HG03060 (cell line): ENCODE measurements at regions not wholly inside any gene's neighbourhood (a gene's known extent, or its start where the extent isn't known, plus 50 kb on each side); places are given as distances from the start of the nearest gene placed in this dataset.
"Not testable (repeated sequence)": the region's sequence is repeated elsewhere in the genome, so short reads cannot be mapped to it uniquely, and the experiment has no call there.

Source experiments
- ATAC-seq: cut with Tn5 transposase; IDR thresholded peaks from one replicate; pipeline ENCODE4 v1.9.1; 2021; ENCODE audit warnings: low read depth, moderate number of reproducible peaks; ENCODE audit not compliant: unreplicated experiment

DNA sequence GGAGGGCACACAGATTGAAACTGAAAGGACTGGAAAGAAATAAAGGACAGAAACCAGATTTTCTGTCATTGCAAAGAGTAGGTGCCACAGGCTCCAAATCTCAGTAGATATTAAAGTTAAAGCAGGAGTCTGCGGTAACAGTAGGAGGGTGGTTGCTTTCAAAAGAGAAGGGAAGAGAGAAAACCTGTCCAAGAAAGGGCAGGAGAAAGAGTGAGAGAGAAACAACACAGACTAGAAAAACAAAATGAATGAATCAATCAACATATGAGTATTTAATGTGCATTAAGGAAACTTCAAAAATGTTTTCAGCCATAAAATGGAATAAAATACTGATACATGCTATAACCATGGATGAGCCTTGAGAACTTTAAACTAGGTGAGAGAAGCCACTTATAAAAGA, 143.1 kb upstream of the CTAGE1 start:
- no peak for ATAC-seq

DNA sequence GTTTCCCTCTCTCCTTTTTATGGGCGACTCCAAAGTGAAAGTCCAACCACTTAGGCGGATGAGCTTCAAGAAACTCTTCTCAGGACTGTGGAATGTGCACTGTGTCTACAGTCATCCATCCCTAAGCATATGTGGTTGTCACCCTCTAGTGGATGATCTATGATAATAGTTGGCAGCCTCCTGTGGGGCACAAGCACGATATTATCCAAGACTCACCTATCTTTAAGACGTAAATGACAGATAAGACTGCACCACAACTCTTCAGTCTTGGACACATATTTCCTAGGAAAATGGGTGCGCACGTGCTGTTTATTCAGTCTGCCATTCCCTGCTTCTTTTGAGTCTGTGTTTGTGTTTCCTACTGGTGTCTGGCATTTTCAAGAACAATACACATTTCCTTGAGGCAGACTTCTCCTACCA, 145.5 kb upstream of the CTAGE1 start:
- no peak for ATAC-seq

DNA sequence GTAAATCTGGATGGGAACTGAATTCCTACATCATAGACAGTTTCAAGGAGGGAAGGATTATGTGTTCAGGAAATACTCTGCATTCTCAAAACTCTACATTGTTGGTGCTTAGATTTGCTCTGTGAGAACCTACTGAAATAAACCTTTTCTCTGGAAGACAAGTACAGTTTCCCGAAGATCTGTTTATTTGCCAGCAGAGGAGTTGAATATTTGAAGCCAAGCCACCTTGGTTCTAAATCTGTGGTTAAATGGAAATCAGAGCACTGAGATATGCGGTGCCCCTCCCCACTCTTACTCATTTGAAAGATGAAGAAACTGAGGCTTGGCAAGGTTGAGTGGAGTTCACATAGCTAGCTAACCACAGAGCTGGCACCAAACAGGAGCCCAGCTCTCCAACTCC, 146.3 kb upstream of the CTAGE1 start:
- ATAC-seq = no peak

DNA sequence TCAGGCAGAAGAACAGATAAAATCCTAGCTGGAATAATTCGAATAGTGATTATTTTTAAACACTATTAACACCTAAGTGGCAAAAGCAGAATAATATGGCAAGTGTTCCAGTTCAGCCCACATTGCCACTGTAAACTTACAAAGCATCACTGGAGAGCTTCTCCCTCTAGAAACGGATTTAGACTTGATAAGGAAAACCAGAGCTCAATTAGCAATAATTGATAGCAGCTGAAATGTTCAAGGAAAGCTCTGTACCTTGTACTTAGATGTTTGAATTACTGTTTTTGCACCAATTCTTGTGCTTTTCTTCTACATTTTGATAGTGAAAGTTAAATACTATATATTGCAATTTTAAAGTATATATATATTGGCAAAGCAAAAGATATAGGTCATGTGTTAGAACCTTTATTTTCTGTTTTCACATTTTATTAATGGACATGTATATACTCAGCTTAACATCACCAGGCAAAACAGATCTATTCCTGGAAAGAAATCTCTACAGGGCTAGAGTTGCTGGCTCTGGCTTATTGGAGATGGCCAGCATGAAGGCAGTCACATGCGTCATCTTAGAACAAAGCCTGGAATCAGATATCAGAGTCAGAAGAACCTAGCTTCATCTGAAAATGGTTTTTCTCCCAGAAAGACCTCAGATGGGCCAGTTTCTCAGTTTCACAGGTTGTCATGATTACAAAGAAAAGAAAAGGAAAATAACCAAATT, 149.1 kb upstream of the CTAGE1 start:
- no peak for ATAC-seq

DNA sequence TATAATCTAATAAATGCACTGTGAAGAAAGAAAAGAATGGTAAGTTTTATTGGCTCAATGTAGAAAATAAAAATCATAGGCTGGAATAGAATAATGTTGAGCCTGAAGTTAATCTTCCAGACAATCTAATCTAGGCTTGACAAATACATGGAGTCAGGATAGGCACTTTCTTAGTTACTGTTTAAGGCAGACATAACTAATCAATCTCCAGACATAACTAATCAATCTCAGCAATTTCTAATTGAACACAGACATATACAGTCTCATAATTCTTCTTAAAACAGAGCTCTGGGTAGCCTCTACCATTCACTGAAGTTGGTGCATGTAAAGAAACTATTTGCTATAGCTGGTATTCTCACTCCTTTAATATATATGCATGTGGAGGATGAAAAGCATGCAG, 150.1 kb upstream of the CTAGE1 start:
- ATAC-seq = no peak

DNA sequence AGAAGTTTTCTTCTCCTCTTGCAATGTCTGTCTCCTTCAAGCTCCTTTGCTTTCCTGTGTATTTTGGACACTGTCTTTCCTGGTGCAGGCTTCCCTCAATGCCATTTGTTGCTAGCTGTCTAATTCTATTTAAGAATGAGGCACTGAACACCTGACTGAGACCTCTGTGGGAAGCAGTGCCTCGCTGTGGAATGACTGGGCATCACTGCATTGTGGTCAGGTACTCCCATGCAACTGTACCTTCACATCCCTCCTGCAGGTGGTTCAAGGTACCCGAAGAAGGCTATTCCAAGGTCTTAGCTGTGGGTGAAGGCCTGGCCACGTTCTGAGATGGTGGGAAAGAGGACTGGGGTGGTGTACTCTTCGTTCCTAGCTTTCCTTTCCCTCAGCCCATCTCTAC, 152.8 kb upstream of the CTAGE1 start:
- no peak for ATAC-seq

DNA sequence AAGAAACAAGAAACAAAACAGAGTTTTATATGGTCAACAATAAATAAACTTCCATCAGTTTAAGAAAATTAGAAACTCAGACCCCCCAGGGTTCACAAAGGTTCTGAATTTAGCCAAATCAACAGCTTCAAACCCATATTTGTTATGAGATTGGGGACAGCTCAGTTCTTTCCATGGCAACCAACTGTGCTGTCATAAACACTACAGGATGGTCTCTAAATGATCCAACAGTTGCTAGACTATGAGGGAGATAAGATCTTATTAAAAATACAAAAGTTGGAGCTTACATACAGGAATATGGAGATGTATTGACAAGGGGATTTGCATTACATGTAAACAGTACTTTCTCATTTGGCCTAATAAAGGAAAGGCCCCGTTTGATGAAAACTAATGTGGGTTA, 154.6 kb upstream of the CTAGE1 start:
- ATAC-seq = no peak

DNA sequence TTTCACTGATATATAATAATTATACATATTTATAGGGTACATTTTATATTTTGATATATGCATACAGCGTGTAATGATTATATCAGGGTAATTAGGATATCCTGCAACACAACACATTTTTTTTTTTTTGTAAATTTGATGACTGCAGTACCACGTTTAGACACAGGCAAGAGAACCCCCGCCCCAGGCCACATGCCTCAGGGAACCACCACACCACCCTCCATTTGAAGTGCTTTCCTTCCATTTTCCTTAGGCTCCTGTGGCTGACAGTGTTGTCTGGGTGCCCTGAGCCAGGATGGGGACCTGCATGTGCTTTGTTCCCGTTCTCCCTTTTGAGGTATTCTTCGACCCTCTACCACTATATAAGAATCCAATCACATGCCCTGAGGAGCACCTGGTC, 161.6 kb upstream of the CTAGE1 start:
- no peak for ATAC-seq

DNA sequence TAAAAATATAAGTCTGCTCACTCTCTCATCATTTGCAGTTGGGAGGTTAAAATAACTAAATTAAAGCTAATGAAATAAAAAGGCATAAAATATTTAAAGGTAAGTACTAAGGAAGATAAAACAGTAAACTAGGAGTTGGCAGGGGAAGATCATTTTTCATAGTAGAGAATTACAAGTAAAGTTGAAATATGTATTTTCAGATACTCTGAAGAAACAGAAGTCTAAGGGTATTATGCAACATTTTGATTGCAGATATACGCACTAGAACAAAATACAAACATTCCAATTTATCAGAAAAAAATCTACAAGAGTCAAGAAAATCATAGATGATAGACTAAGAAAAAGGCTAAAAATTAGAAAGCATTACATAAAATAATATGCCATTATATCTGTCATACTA, 167.6 kb upstream of the CTAGE1 start:
- ATAC-seq = no peak

DNA sequence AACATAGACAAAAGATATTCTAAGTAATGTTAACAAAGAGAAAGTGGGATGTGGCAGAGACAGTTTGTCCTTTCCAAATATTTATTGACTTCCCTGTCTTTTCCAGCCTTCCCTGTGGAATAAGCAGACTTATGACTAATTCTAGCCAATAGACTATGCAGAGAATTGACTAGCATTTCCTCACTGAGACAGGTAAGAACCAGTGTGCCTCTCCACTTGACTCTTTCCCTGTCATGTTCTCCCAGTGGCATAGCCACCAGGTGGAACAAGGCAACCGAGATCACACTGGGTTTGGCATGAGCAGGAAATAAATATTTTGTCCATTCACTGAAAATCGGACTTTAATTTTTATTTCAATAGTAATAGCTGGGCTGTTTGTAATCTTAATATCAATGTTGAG, 168.1 kb upstream of the CTAGE1 start:
- ATAC-seq = no peak

DNA sequence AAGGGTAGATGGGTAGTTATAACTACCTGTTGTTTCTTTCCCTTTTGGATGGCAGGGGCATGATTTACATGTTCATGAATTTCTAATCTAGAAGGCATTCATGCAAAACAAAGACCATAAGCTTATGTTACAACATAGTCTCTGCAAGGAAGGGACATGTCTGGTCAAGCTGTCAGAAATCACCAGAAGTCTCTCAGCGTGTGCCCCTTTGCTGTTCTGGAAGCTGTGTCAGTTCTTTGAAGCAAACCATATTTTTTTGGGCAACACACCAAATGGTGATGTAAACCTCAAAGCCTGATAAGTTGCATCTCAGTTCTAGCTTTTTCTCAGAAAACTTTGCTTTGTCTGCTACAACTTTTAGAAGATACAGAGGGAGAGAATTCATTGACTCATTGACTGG, 173.5 kb upstream of the CTAGE1 start:
- no peak for ATAC-seq

DNA sequence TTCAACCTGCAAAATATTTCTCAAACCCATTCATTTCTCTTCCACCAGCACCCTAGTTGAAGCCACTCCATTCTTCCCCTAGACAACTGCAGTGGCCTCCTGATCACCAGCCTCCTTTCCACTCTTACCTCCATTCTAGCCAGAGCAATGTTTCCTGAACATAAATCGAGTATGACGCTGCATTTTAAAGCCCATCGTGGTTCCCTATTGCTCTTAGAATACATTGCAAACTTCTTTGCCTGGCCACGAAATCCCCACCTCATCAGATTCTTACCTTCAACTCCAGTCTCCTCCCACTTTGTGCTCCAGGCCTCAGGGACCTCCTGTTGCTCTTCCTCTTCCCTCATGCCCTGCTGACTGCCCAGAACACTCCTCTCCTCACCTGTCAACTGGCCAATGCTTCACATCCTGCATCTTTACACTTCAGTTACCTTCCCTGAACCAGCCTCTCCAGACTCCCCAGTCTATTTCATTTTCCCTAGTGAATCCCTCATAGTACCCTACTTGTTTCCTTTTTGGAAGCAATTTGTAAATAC, 176.5 kb upstream of the CTAGE1 start:
- no peak for ATAC-seq

DNA sequence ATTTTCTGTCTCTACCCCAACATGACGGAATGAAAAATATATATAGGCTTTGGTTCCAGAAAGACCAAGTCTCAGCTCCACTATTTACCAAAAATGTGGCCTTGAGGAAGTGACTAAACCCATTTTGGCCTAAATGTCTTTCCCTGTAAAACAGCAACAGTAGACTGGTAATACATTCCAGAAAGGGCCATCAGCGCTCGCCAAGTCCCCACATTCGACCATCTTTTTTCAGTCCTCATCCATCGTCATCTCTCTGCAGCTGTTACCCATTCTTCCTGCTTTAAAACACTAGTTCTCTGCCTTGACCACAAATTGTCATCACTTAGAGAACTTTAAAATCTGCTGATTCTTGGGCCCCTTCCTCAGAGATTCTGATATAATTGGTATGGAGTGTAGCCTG, 183.8 kb upstream of the CTAGE1 start:
- ATAC-seq = no peak

DNA sequence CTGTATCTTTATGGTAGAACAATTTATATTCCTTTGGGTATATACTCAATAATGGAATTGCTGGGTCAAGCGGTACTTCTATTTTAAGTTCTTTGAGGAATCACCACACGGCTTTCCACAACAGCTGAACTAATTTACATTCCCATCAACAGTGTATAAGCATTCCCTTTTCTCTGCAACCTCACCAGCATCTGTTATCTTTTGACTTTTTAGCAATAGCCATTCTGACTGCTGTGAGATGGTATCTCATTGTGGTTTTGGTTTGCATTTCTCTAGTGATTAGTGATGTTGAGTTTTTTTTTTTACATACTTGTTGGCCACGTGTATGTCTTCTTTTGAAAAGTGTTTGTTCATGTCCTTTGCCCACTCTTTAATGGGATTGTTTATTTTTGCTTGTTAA, 184.7 kb upstream of the CTAGE1 start:
- ATAC-seq = not testable (repeated sequence)

DNA sequence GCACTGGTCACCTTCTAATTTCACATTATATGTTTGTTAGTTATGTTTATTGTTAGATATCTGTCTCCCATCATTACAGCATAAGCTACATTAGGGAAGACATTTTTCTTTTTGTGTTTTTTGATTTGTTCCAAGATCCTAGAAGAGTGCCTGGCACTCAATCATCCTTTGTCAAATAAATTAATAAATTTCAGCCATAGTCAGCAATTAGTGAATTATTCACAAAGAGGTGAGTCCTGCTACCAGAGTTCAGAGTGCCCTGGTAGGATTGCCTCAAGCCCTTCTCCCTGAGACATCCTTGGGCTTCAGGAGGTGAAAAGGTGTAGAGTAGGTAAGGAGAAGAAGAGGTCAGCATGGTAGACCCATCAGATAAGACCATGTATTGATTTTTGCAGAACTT, 186.2 kb upstream of the CTAGE1 start:
- ATAC-seq = no peak

DNA sequence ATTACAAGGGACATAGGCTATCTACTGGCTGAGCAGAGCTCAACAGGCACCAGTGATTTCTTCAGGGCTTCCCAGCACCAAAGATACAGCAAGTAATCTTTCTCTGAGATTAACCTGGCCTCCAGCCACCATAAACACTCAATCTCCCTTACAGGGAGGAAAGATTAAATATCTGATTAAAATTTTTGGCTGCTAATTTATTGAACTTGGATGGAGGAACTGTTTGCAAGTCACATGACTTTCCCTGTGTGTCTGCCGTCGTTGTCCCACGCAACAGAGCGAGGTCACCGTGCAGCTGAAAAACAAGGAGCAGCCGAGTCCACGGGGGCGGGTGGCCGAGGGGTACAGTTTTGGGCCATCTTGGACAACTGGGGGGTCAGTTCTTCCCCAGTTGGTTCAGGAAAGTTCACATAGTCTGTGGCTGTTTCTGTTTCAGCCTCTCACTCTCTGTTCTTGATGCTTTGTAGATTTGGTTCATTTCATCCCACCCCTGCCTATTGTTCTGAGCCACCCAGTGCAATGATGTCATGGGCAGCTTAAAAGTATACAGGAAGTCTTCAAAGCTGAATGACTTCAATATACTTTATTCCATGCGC, 186.8 kb upstream of the CTAGE1 start:
- no peak for ATAC-seq

DNA sequence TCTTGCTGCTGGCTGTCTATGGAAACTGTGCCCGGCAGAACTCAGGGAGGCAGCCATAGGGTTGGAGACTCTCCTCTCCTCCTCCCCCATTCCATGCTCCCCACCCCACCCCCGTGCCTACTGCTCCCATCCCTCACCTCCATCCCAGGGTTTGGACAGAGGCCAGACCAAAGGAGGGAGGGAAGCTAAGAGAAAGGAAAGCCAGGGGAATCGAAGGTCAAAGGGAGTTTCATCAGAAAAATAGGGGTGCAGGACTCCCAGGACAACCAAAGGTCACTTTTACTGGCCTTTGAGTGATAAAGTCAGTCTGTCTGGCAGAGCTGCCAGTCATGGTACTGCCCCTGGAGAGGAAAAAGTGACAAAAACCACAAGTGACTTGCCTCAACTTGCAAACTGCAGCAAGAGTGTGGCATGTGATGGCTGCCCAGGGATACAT, 187.3 kb upstream of the CTAGE1 start:
- ATAC-seq = no peak

DNA sequence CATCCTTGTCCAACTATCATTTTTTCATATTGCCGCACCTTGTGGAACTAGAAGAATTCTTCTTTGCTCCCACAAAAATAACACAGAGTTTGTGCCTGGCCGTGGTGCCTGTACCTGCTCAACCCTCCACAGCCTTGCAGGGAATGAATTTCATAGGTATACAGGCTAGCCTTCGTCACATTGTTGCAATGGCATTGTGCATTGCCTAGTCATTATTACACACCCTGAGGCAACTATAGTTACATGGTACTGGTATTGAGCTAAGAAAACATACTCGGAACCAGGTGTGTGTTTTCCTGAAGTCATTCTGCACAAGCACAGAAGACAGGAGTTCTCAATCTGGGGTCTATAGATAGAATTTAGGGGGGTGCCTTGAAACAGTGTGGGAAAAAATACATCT, 188.0 kb upstream of the CTAGE1 start:
- no peak for ATAC-seq

DNA sequence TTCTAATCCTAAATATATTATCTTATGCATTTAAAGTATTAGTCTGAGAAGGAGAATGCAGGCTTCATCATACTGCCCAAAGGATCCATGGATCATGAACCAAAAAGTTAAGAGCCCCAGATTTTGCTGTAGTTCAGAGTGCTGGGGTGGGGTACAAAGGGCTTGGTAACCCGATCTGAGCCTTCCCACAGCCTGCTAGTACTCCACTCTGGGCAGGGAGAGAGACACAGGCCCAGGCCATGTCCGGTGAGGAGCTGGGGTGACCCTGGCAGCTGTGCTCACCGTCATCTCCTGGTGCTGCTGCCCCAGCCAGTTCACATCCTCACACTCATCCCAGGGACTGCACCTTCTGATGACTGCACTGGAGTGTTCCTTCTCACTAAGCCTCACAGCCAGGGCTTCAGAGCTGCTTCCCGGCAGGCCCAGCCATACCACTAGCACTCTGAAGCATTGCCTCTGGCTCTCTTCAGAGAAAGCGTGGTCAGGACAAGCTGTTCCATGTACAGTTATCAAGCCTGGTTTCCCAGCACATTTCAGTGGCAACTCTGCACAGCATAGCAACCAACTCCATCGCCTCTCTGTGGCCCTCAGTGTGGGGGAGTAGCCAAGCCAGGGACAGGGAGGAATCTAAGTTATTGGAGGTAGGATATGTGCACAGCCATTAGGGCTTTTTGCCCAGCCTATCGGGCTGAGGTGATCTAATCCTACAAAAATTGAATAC, 189.0 kb upstream of the CTAGE1 start:
- ATAC-seq = no peak

DNA sequence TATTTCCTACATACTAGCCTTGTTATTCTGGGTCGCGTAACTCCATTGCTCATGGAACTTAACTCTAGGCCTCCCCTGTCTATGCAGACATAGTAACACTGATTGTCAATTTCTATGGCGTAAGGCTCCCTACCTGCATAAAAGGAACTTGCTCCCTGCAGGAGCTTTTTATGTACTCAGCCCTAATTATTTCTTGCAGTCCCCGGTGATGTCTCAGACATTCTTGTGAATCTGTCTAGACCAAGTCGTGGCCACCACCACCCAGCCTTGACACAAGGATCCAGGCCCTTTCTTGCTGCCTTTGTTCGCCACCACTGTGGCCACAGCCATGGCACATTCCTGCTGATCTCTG, 189.5 kb upstream of the CTAGE1 start:
- ATAC-seq = no peak

DNA sequence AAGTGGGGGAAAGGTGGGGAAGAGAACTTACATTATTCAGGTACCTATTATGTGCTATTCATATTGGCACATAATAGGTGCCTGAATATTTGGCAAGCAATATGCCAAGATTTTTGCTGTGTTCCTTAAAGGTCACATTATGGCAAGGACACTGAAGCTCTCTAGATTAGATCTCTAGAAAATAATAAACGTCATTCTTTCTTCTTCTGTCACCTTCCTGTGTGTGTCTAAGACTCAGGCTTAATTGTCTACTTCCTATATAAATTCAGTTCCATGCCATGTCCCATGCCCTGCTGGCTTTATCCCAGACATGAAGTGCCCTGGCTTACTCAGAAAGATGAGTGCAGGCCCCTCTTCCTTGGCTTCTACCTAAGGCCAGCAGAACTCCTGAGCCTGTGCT, 191.1 kb upstream of the CTAGE1 start:
- ATAC-seq = no peak

DNA sequence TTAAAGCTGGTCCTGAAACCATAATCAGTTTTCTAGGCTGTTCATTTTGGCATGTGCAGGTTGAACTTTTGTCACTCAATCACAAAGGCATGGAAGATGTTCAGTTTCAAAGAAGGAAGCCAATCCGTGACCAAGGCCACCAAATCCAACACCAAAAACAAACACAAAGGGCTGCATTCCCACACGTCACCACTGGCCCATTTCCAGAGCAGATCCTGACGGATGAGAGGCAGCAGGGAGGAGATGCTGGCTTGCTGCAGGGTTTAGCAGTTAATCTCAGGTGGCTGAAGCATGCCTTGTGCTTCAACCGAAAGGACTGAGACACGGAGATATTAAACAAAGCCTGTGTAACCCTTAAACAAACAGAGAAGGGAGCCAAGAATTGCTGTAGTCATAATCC, 191.9 kb upstream of the CTAGE1 start:
- no peak for ATAC-seq
